Upper lobe of left lung (tissue), 4 donors: ENCODE measurements at regions not wholly inside any gene's neighbourhood (a gene's known extent, or its start where the extent isn't known, plus 50 kb on each side); places are given as distances from the start of the nearest gene placed in this dataset.

Experiments used
- POLR2A ChIP-seq, 4 donors: fragments of 450-650 bp; IDR thresholded peaks; one replicate each; pipeline ENCODE4 v1.5.1; 2016 to 2017; ENCODE audit warnings: antibody characterized with exemption in 4 of 4, mild to moderate bottlenecking in 2 of 4
- TF ChIP-seq, protein P1 (sequence below), 6 experiments: fragments of 450-650 bp in 4 of 6; fragments of 200-600 bp in 2 of 6; sonication (generic) in 2 of 6; IDR thresholded peaks; one replicate each; pipeline ENCODE4 v1.5.1; 2016 to 2019; ENCODE audit warnings: antibody characterized with exemption in 6 of 6

DNA sequence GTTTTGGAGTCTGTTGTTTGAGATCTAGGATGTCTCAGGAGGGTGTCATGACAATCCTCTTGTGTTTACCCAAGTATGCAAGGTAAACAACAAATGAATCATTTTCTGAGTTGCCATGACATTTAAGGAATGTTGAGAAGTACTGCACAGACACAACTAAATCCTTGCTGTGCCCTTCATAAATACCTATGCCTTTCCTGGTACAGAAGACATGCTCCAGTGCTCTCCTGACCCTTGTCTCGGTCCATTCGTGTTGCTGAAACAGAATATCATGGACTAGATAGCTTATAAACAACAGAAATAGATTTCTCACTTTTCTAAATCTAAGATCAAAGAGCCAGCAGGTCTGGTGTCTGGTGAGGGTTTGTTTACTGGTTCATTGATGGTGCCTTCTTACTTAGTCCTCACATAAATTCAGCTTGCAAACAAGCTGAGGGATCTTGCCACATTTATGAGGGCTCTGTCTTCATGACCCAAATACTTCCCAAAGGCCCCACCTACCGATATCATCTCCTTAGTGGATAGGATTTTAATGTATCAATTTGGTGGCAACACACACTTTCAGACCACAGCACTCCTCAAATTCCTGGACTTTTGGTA, 341.8 kb upstream of the SEMA3A start:
- TF ChIP-seq, protein P1, sequence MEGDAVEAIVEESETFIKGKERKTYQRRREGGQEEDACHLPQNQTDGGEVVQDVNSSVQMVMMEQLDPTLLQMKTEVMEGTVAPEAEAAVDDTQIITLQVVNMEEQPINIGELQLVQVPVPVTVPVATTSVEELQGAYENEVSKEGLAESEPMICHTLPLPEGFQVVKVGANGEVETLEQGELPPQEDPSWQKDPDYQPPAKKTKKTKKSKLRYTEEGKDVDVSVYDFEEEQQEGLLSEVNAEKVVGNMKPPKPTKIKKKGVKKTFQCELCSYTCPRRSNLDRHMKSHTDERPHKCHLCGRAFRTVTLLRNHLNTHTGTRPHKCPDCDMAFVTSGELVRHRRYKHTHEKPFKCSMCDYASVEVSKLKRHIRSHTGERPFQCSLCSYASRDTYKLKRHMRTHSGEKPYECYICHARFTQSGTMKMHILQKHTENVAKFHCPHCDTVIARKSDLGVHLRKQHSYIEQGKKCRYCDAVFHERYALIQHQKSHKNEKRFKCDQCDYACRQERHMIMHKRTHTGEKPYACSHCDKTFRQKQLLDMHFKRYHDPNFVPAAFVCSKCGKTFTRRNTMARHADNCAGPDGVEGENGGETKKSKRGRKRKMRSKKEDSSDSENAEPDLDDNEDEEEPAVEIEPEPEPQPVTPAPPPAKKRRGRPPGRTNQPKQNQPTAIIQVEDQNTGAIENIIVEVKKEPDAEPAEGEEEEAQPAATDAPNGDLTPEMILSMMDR (IDR thresholded peaks at IDR 0.05), result no peak
- no peak for TF ChIP-seq POLR2A (IDR thresholded peaks at IDR 0.05)
